HepG2 (cell line): ENCODE measurements at regions not wholly inside any gene's neighbourhood (a gene's known extent, or its start where the extent isn't known, plus 50 kb on each side); places are given as distances from the start of the nearest gene placed in this dataset.
"Not testable (repeated sequence)": the region's sequence is repeated elsewhere in the genome, so short reads cannot be mapped to it uniquely, and the experiment has no call there.

Experiments
- ATAC-seq: fragments of 200-7000 bp; cut with Tn5 transposase; 3 replicates; pipeline ENCODE4 v1.9.1; 2020; ENCODE audit warnings: mild to moderate bottlenecking, moderate library complexity
- BruUV-seq: library from RNA; stranded (reverse); fragments of 400-500 nt; replicated peaks from 2 replicates; lab custom pipeline; 2021; lab: Mats Ljungman, UMichigan
- CTCF ChIA-PET: fragments of 300-600 bp; formaldehyde crosslinking; extraction: SDS; loops from one replicate; lab custom pipeline; 2021; ENCODE audit warnings: low total read pairs, inconsistent platforms, low intra/inter-chr PET ratio; lab: Yijun Ruan, JAX
- POLR2A ChIA-PET: fragments of 350-600 bp; sonication (Branson Sonifier 250); formaldehyde crosslinking; loops from one replicate; lab custom pipeline; 2020; ENCODE audit warnings: antibody characterized with exemption, inconsistent platforms; lab: Yijun Ruan, JAX
- DNase-seq: peaks from one replicate; pipeline ENCODE4 v3.0.0-alpha.2; 2015; ENCODE audit warnings: low spot score
- FAIRE-seq: peaks from 3 replicates; lab custom pipeline; 2011; peaks lifted over from hg19 to GRCh38; lab: Jason Lieb, UNC
- H2AFZ ChIP-seq: one replicate; pipeline ENCODE4 v1.6.1; 2011; ENCODE audit warnings: low read length, inconsistent platforms
- H3K27ac ChIP-seq: fragments of 300-600 bp; 3 replicates; pipeline ENCODE4 v1.8.0; 2011; ENCODE audit warnings: mixed run types, mild to moderate bottlenecking, mixed read lengths, low read length, inconsistent platforms; ENCODE audit not compliant: insufficient read depth; ENCODE audit errors: extremely low read length
- H3K27me3 ChIP-seq, 2 experiments: fragments of 200-600 bp in 1 of 2; 2 replicates in 1 of 2; 3 replicates in 1 of 2; pipeline versions ENCODE4 v1.6.0 to v1.8.0; 2011; ENCODE audit warnings: low read length in 2 of 2, mild to moderate bottlenecking in 2 of 2, moderate library complexity in 2 of 2, inconsistent platforms in 1 of 2; ENCODE audit not compliant: insufficient read depth in 2 of 2, control insufficient read depth in 1 of 2
- H3K36me3 ChIP-seq, 2 experiments: fragments of 200-600 bp in 1 of 2; replicated peaks in 1 of 2; 2 replicates in 1 of 2; 3 replicates in 1 of 2; pipeline versions ENCODE4 v1.5.1 to v1.8.0; 2011; ENCODE audit warnings: low read length in 2 of 2, inconsistent platforms in 1 of 2; ENCODE audit not compliant: insufficient read depth in 2 of 2, control insufficient read depth in 1 of 2
- H3K4me1 ChIP-seq: 2 replicates; pipeline ENCODE4 v1.5.1; 2012; ENCODE audit warnings: low read length, inconsistent platforms; ENCODE audit not compliant: insufficient read depth
- H3K4me2 ChIP-seq: 2 replicates; pipeline ENCODE4 v1.6.0; 2011; ENCODE audit warnings: low read depth, low read length, inconsistent platforms
- H3K4me3 ChIP-seq, 3 experiments: fragments of 200-600 bp in 1 of 3; sonication (generic), shearing (Covaris generic) in 1 of 3; replicated peaks in 1 of 3; 2 replicates each; pipeline ENCODE4 v1.5.1; 2011 to 2016; ENCODE audit warnings: low read length in 3 of 3, inconsistent platforms in 2 of 3, low read depth in 2 of 3, mild to moderate bottlenecking in 2 of 3, control low read depth in 1 of 3, mixed read lengths in 1 of 3; ENCODE audit not compliant: insufficient read depth in 1 of 3
- H3K79me2 ChIP-seq: one replicate; pipeline ENCODE4 v1.6.1; 2011; ENCODE audit warnings: low read length, inconsistent platforms; ENCODE audit not compliant: insufficient read depth
- H3K9ac ChIP-seq: 2 replicates; pipeline ENCODE4 v1.6.0; 2011; ENCODE audit warnings: mild to moderate bottlenecking, low read depth, low read length, inconsistent platforms; ENCODE audit not compliant: insufficient read depth
- H3K9me3 ChIP-seq: 2 replicates; pipeline ENCODE4 v1.5.1; 2012; ENCODE audit warnings: mild to moderate bottlenecking, low read length
- H4K20me1 ChIP-seq: 2 replicates; pipeline ENCODE4 v1.6.0; 2011; ENCODE audit warnings: inconsistent platforms, mild to moderate bottlenecking, low read length, moderate library complexity; ENCODE audit not compliant: insufficient read depth
- ATF6 ChIP-seq: sonication (generic); formaldehyde crosslinking; conservative IDR thresholded peaks from 2 replicates; pipeline ENCODE4 v1.4.0; 2020; ENCODE audit warnings: missing genetic modification reagents
- JARID2 ChIP-seq: sonication (generic); formaldehyde crosslinking; IDR thresholded peaks from 2 replicates; pipeline ENCODE4 v1.8.1; 2023; ENCODE audit warnings: missing genetic modification reagents, inconsistent platforms; ENCODE audit not compliant: insufficient replicate concordance
- MED1 ChIP-seq: sonication (generic); formaldehyde crosslinking; IDR thresholded peaks from 2 replicates; pipeline ENCODE4 v1.4.0; 2020; ENCODE audit warnings: missing genetic modification reagents
- MED8 ChIP-seq: sonication (generic); formaldehyde crosslinking; IDR thresholded peaks from 2 replicates; pipeline ENCODE4 v1.8.1; 2023; ENCODE audit warnings: mild to moderate bottlenecking, missing genetic modification reagents; ENCODE audit not compliant: insufficient replicate concordance
- SIN3B ChIP-seq: fragments of 150-350 bp; IDR thresholded peaks from 2 replicates; pipeline ENCODE4 v1.6.1; 2014; ENCODE audit warnings: low read length
- YEATS4 ChIP-seq: sonication (generic); formaldehyde crosslinking; IDR thresholded peaks from 2 replicates; pipeline ENCODE4 v1.4.0; 2020; ENCODE audit warnings: missing genetic modification reagents, borderline replicate concordance
- ZBTB38 ChIP-seq: sonication (generic); formaldehyde crosslinking; IDR thresholded peaks from 2 replicates; pipeline ENCODE4 v1.5.1; 2020; ENCODE audit warnings: mild to moderate bottlenecking, missing genetic modification reagents
- ZFP36L1 ChIP-seq: sonication (generic); formaldehyde crosslinking; IDR thresholded peaks from 2 replicates; pipeline ENCODE4 v1.8.0; 2022; ENCODE audit warnings: mild to moderate bottlenecking, missing genetic modification reagents, moderate library complexity
- ZFP41 ChIP-seq: sonication (generic); formaldehyde crosslinking; IDR thresholded peaks from 2 replicates; pipeline ENCODE4 v1.4.0; 2020; ENCODE audit warnings: mild to moderate bottlenecking, missing genetic modification reagents, borderline replicate concordance
- ZNF513 ChIP-seq: sonication (generic); formaldehyde crosslinking; conservative IDR thresholded peaks from 2 replicates; pipeline ENCODE4 v1.5.0; 2020; ENCODE audit warnings: missing genetic modification reagents
- ZNF7 ChIP-seq: IDR thresholded peaks from 2 replicates; pipeline ENCODE4 v1.6.1; 2016; ENCODE audit warnings: missing biosample characterization, missing genetic modification reagents
- WGBS: methylation state at CpG from one replicate; pipeline ENCODE4 v1.1.6; 2017; ENCODE audit warnings: low lambda C conversion rate; 5-methylcytosine and 5-hydroxymethylcytosine counted together
- in situ Hi-C: cut with HindIII; loops from 2 replicates; pipeline ENCODE4 v1.10.0; 2017; ENCODE audit warnings: low pct_unique_long_range_greater_than_20kb; ENCODE audit not compliant: extremely low pct_ligation_motif_present
- intact Hi-C: fragments of 100-400 bp; cut with micrococcal nuclease; formaldehyde crosslinking; loops from one replicate; pipeline ENCODE4 v1.10.0; 2022; ENCODE audit not compliant: unreplicated experiment

- no peak overlapping the region for H3K4me3 ChIP-seq
- no peaks in the 10 kb centered on the region for H3K9me3 ChIP-seq
- H3K27ac ChIP-seq = no peak overlapping the region
- no peak overlapping the region for H2AFZ ChIP-seq
- no peak overlapping the region for H3K4me2 ChIP-seq
- TF ChIP-seq ZBTB38 (no peak), JARID2 (CRISPR knock-in tag) (no peak), MED1 (CRISPR knock-in tag) (no peak), ZFP41 (CRISPR knock-in tag) (no peak), MED8 (CRISPR knock-in tag) (no peak), ATF6 (CRISPR knock-in tag) (no peak), ZNF7 (CRISPR knock-in tag) (no peak), SIN3B (no peak), ZNF513 (CRISPR knock-in tag) (no peak), YEATS4 (no peak), ZFP36L1 (no peak)
- DNase-seq = no peak
- intact Hi-C loops = no loop called here
- no peaks in the 10 kb centered on the region for H3K4me1 ChIP-seq
- ChIA-PET CTCF (no interaction called here), POLR2A (no interaction called here)
- no peaks in the 10 kb centered on the region for H3K36me3 ChIP-seq
- no peaks in the 10 kb centered on the region for H4K20me1 ChIP-seq
- 50% methylated on average over 2 of the region's 3 CpGs for WGBS
- no TSS peak for BruUV-seq
- in situ Hi-C loops = no loop called here
- no peak for ATAC-seq
- H3K27me3 ChIP-seq = peaks cover 0 to 3% of the 10 kb centered on the region in 2 experiments; a peak in 1 of 5 replicates
- H3K9ac ChIP-seq = no peak overlapping the region
- no peak for FAIRE-seq
- no peaks in the 10 kb centered on the region for H3K79me2 ChIP-seq
These were observed 97.3 kb upstream of the RBM19 start for GRCh38 chr12:114063435-114063834.

DNA sequence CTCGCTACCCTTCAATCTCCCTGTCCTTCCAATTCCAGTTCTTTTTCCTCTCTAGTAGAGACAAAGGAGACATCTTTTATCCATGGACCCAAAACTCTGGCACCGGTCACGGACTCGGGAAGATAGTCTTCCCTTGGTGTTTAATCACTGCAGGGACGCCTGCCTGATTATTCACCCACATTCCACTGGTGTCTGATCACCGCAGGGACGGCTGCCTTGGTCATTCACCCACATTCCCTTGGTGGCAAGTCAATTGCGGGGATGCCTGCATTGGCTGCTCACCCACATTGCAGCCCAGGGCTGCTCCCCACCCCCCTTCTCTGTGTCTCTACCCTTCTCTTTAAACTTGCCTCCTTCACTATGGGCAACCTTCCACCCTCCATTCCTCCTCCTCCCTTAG, 90.2 kb upstream of the RBM19 start:
- H3K36me3 ChIP-seq, H4K20me1 ChIP-seq, POLR2A ChIA-PET, H3K4me1 ChIP-seq, H3K4me3 ChIP-seq, H3K9me3 ChIP-seq, ATAC-seq, H3K27me3 ChIP-seq, in situ Hi-C loops, FAIRE-seq, H3K9ac ChIP-seq, H2AFZ ChIP-seq, DNase-seq, BruUV-seq, intact Hi-C loops, H3K27ac ChIP-seq, CTCF ChIA-PET, H3K4me2 ChIP-seq, H3K79me2 ChIP-seq: not testable (repeated sequence)
- WGBS = 44% methylated on average over 8 of the region's 8 CpGs
